Bronchial epithelial cell (primary cell): ENCODE measurements at regions not wholly inside any gene's neighbourhood (a gene's known extent, or its start where the extent isn't known, plus 50 kb on each side); places are given as distances from the start of the nearest gene placed in this dataset.

Source experiments
- DNase-seq: peaks from one replicate; pipeline ENCODE4 v3.0.0-alpha.2; 2010; ENCODE audit warnings: low read depth
- FAIRE-seq: peaks from 2 replicates; lab custom pipeline; 2011; peaks lifted over from hg19 to GRCh38; lab: Jason Lieb, UNC
- H3K27me3 ChIP-seq: 2 replicates; pipeline ENCODE4 v1.5.1; 2011; ENCODE audit warnings: low read length; ENCODE audit not compliant: control insufficient read depth, insufficient read depth
- H3K36me3 ChIP-seq: 2 replicates; pipeline ENCODE4 v1.5.1; 2011; ENCODE audit warnings: low read length; ENCODE audit not compliant: control insufficient read depth, insufficient read depth
- H3K4me3 ChIP-seq: 2 replicates; pipeline ENCODE4 v1.5.1; 2011; ENCODE audit warnings: mild to moderate bottlenecking, low read depth, low read length, control low read depth
- TF ChIP-seq, protein P1 (sequence below): IDR thresholded peaks from 2 replicates; pipeline ENCODE4 v1.5.1; 2011; ENCODE audit warnings: mild to moderate bottlenecking, moderate library complexity, low read length, control low read depth, inconsistent platforms; ENCODE audit not compliant: insufficient read depth, severe bottlenecking

DNA sequence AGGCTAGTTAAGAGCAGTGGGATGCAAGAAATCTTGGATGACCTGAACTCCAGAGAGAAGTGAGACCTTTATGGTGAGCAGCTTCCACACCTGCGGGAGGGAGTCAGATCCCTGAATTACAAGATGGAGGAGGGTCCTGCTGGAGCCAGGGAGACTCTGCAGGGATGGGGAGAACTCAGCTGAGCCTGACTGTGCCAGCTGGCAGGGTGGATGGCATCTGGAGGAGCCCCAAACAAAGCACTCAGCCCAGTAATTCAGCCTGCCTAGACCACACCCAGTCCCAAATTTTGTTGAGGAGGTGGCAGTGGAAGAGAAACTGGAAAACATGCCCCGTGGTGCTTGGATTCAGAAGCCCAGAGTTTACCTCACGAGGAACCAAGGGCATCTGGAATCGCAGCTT is 208.2 kb downstream of the WDR11 start:
- DNase-seq = no peak
- H3K27me3 ChIP-seq = no peaks in the 10 kb centered on the region

DNA sequence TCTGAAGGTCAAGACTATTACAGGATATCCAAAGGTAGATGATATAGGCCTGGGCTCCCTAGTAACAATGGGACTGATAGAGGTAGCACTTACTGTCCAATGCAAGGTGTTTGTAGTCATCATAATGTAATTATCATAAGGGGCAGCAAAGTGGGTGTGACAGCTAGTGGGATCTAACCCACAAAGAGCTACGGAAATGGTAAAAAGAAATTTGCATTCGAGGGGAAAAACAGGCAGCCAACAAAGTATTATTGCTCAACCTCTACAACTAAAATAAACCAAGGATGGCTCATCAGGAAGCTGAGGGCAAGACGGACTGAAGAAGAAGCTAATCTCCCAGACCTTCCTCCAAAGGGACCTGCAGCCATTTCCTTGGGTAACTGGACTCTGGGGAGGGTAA is 211.0 kb downstream of the WDR11 start:
- Histone ChIP-seq H3K4me3 (no peak overlapping the region), H3K36me3 (no peaks in the 10 kb centered on the region), H3K27me3 (no peaks in the 10 kb centered on the region)
- FAIRE-seq (no peak), DNase-seq (no peak)
- TF ChIP-seq, protein P1, sequence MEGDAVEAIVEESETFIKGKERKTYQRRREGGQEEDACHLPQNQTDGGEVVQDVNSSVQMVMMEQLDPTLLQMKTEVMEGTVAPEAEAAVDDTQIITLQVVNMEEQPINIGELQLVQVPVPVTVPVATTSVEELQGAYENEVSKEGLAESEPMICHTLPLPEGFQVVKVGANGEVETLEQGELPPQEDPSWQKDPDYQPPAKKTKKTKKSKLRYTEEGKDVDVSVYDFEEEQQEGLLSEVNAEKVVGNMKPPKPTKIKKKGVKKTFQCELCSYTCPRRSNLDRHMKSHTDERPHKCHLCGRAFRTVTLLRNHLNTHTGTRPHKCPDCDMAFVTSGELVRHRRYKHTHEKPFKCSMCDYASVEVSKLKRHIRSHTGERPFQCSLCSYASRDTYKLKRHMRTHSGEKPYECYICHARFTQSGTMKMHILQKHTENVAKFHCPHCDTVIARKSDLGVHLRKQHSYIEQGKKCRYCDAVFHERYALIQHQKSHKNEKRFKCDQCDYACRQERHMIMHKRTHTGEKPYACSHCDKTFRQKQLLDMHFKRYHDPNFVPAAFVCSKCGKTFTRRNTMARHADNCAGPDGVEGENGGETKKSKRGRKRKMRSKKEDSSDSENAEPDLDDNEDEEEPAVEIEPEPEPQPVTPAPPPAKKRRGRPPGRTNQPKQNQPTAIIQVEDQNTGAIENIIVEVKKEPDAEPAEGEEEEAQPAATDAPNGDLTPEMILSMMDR = no peak

More for the DNA sequence above, 208.2 kb downstream of the WDR11 start:
- TF ChIP-seq, protein P1 = no peak
- Histone ChIP-seq H3K36me3 (no peaks in the 10 kb centered on the region), H3K4me3 (no peak overlapping the region)
- FAIRE-seq = no peak

DNA sequence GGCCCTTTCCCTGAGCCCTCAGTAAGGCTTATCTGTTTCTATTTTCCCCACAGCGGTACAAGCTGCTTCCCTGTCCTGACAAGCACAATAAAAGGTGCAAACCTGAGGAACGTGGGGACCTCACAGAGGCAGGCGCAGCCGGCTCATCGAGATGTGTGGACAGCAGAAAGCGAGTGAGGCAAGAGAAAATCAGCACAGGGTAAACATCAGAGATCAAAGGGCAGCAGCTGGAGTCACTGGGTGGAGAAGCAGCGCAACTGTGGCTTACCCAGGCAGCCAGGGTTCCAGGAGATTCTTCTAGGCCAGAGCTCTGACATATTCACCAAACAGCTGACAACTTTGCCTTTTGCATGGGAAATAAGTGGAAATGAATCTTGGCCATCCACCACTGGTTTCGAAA is 212.6 kb downstream of the WDR11 start:
- H3K4me3 ChIP-seq = no peak overlapping the region
- FAIRE-seq (peak; percentile 94), DNase-seq (no peak)
- H3K27me3 ChIP-seq = no peaks in the 10 kb centered on the region
- TF ChIP-seq, protein P1 = no peak
- no peaks in the 10 kb centered on the region for H3K36me3 ChIP-seq

DNA sequence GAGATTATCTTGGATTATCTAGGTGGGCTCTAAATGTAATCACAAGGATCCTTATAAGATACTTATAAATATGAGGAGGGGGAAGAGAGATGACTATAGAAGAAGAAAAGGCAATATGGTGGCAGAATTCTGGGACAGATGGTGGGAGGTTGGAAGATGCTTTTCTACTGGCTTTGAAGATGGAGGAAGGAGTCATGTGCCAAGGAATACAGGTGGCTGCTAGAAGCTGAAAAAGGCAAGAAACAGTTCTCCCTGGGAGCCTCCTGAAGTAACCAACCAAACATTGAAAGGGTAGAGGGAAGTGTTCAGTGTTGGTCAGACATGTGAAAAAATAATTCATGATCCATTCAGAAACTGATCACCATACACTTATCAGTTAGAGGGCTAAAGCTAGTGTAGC is 213.3 kb downstream of the WDR11 start:
- no peak overlapping the region for H3K4me3 ChIP-seq
- TF ChIP-seq, protein P1 = no peak

DNA sequence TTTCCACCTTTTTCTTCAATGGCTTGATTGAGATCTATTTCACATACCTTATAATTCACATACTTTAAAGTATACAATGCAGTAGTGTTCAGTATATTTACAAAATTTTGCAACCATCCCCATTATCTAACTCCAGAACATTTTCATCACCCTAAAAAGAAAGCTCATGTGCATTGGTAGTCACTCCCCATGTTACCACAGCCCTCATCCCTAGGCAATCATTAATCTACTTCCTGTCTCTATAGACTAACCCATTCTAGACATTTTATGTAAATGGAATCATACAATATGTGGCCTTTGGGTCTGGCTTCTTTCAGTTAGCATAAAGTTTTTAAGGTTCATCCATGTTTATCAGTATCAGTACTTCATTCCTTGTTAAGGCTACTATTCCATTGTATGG is 214.2 kb downstream of the WDR11 start:
- FAIRE-seq (no peak), DNase-seq (no peak)
- no peaks in the 10 kb centered on the region for H3K27me3 ChIP-seq
- no peaks in the 10 kb centered on the region for H3K36me3 ChIP-seq
- no peak overlapping the region for H3K4me3 ChIP-seq
- TF ChIP-seq, protein P1 = no peak

More for the DNA sequence above, 213.3 kb downstream of the WDR11 start:
- Histone ChIP-seq H3K27me3 (no peaks in the 10 kb centered on the region), H3K36me3 (no peaks in the 10 kb centered on the region)
- no peak for DNase-seq
- no peak for FAIRE-seq
